Fibroblast of lung (primary cell): ENCODE measurements at regions not wholly inside any gene's neighbourhood (a gene's known extent, or its start where the extent isn't known, plus 50 kb on each side); places are given as distances from the start of the nearest gene placed in this dataset.

ENCODE experiments used
- CTCF ChIP-seq, 2 donors: IDR thresholded peaks in 1 of 2; conservative IDR thresholded peaks in 1 of 2; 1 replicate in 1 of 2; 2 replicates in 1 of 2; pipeline ENCODE4 v1.5.1; 2011 to 2012; ENCODE audit warnings: low read length in 2 of 2, control low read depth in 1 of 2, inconsistent platforms in 1 of 2, low read depth in 1 of 2, mild to moderate bottlenecking in 1 of 2
- EZH2 ChIP-seq: IDR thresholded peaks from 2 replicates; pipeline ENCODE4 v1.5.1; 2012; ENCODE audit warnings: low read length, control low read depth, mild to moderate bottlenecking; ENCODE audit errors: missing control alignments

GRCh38 chr6:121726596-121726995 lies 291.1 kb downstream of the GJA1 start:
- TF ChIP-seq CTCF (conservative IDR thresholded peaks at IDR 0.05 in 1 of 2, IDR thresholded peaks at IDR 0.05 in 1 of 2; ENCODE audit: low read depth in 1 of 2, low read length in 2 of 2) (no peak), EZH2 (no peak)
